Loucy (cell line): ENCODE measurements at regions not wholly inside any gene's neighbourhood (a gene's known extent, or its start where the extent isn't known, plus 50 kb on each side); places are given as distances from the start of the nearest gene placed in this dataset.

Source experiments
- CTCF ChIP-seq: fragments of 200-600 bp; sonication (generic); conservative IDR thresholded peaks from 2 replicates; pipeline ENCODE4 v1.5.1; 2014; ENCODE audit warnings: mild to moderate bottlenecking, antibody characterized with exemption, low read length
- EZH2phosphoT487 ChIP-seq: fragments of 200-600 bp; IDR thresholded peaks from 2 replicates; pipeline ENCODE4 v1.6.1; 2018; ENCODE audit warnings: antibody characterized with exemption, mild to moderate bottlenecking, moderate library complexity, borderline replicate concordance

- TF ChIP-seq CTCF (no peak), EZH2phosphoT487 (no peak)
These were observed 379.8 kb downstream of the NDFIP2 start for GRCh38 chr13:79860791-79861190.
